Panc1 (cell line): ENCODE measurements at regions not wholly inside any gene's neighbourhood (a gene's known extent, or its start where the extent isn't known, plus 50 kb on each side); places are given as distances from the start of the nearest gene placed in this dataset.

Source experiments
- CTCF ChIP-seq: fragments of 450-650 bp; IDR thresholded peaks from 2 replicates; pipeline ENCODE4 v1.5.1; 2017; ENCODE audit warnings: mild to moderate bottlenecking
- SIN3A ChIP-seq: IDR thresholded peaks from 2 replicates; pipeline ENCODE4 v1.6.1; 2012; ENCODE audit warnings: low read depth, mild to moderate bottlenecking, low read length, moderate library complexity, borderline replicate concordance; ENCODE audit not compliant: insufficient read depth

DNA sequence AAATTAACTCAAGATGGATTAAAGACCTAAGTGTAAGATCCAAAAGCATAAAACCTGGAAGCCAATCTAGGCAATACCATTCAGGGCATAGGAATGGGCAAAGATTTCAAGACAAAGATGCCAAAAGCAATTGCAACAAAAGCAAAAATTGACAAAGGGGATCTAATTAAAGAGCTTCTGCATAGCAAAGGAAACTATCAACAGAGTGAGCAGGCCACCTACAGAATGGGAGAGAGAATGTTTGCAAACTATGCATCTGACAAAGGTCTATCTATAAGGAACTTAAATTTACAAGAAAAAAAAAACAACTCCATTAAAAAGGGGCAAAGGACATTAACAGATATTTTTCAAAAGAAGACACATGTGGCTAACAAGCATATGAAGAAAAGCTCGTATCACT, 171.9 kb downstream of the RAB28 start:
- TF ChIP-seq CTCF (no peak), SIN3A (no peak)
